ENCODE measurements at regions not wholly inside any gene's neighbourhood (a gene's known extent, or its start where the extent isn't known, plus 50 kb on each side); places are given as distances from the start of the nearest gene placed in this dataset.
"Not testable (repeated sequence)": the region's sequence is repeated elsewhere in the genome, so short reads cannot be mapped to it uniquely, and the experiment has no call there.

DNA sequence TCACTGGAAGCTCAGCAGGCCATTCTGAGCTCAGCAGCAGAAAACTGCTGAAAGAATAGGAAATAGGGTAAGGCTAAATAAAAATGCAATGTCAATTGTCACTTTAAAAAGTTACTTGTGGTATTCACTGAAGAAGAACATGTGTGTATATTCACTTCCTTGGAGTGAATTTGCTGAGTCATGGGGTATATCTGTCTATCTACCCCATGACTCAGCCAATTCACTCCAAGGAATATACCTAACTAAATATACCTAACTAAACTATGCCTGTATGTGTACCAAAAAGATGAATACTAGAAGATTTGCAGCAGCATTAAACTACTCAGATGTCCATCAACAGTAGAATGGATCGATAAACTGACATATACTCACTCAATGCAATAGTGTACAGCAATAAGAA lies 69.5 kb upstream of the KCNAB1 start:
- no peak for DNase-seq

DNA sequence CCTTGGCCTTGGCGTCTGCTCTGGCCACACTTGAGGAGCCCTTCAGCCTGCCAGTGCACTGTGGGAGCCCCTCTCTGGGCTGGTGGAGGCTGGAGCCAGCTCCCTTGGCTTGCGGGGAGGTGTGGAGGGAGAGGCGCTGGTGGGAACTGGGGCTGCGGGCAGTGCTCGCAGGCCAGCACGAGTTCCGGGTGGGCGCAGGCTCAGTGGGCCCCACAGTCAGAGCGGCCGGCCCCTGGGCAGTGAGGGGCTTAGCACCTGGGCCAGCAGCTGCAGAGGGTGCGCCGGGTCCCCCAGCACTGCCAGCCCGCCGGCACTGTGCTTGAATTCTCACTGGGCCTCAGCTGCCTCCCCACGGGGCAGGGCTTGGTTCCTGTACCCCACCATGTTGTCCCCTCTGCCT lies 68.7 kb upstream of the KCNAB1 start:
- DNase-seq, result no peak

DNA sequence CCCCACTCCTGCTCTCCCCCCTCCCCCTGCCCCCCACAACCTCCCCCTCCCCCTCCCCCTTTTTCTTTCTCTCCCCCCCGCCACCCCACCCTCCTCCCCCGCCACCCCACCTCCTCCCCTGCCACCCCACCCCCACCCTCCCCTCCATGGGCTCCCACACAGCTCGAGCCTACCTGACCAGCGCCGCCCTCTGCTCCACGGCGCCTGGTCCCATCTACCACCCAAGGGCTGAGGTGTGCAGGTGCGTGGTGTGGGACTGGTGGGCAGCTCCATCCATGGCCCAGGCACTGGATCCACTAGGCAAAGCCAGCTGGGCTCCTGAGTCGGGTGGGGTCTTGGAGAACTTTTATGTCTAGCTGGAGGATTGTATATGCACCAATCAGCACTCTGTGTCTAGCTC lies 68.3 kb upstream of the KCNAB1 start:
- DNase-seq, result no peak

DNA sequence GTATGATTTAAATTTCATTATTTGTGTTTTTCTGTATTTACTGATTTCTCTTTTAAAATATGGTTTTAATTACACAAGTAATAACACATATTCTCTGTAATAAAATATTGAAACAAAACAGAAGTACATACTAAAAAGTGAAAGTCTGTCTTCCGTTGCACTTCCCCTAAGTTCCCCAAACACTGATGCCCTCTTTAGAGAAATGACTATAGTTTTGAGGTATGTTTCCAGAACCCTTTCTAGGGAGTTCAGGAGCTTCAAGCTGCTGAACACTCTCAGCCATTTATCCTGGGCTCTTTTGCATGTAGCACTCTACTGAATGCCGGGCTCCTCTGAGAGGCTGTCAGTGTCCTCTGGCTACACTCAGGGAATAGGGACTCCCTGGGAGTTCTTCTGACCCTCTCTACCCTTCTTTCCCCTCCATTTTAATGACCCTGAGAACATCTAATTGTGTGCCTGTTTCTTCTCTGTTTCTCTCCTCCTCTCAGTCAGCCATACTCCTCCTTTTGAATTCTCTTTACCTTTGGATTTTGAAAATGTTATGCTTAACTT lies 60.4 kb upstream of the KCNAB1 start:
- DNase-seq, result no peak

DNA sequence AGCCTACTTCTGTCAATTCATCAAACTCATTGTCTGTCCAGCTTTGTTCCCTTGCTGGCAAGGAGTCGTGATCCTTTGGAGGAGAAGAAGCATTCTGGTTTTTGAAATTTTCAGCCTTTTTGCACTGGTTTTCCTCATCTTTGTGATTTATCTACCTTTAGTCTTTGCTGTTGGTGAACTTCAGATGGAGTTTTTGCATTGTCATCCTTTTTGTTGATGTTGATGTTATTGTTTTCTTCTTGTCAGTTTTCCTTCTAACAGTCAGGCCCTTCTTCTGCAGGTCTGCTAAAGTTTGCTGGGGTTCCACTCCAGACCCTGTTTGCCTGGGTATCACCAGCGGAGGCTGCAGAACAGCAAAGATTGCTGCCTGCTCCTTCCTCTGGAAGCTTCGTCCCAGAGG lies 52.2 kb upstream of the KCNAB1 start:
- not testable (repeated sequence) for DNase-seq

DNA sequence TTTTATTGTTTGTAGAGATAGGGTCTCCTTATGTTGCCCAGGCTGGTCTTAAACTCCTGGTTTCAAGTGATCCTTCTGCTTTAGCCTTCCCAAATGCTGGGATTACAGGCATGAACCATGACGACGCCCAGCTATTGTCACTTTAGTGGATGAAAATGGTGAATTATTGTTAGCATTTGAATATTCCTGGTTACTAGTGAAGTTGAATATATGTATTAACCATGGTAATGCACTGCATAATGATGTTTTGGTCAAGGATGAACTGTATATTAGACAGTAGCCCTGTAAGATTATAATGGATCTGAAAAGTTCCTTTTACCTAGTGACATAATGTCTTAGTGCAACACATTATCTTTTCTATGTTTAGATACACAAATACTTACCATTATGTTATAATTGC lies 50.4 kb upstream of the KCNAB1 start:
- no peak for DNase-seq

Data from activated CD4-positive, CD25-positive, alpha-beta regulatory T cell (primary cell).